Tibial nerve (tissue), 4 donors: ENCODE measurements at regions not wholly inside any gene's neighbourhood (a gene's known extent, or its start where the extent isn't known, plus 50 kb on each side); places are given as distances from the start of the nearest gene placed in this dataset.

Experiments
- DNase-seq, 2 donors: peaks; one replicate each; pipeline ENCODE4 v3.0.0-alpha.2; 2019; ENCODE audit warnings: low spot score in 2 of 2
- H3K27ac ChIP-seq, 4 donors: fragments of 200-600 bp; sonication (generic) in 3 of 4; one replicate each; pipeline ENCODE4 v1.5.1; 2017 to 2019; ENCODE audit warnings: mild to moderate bottlenecking in 1 of 4
- H3K27me3 ChIP-seq, 2 donors: fragments of 200-600 bp; sonication (generic) in 1 of 2; one replicate each; pipeline versions ENCODE4 v1.5.1 to v1.6.0; 2017 to 2019
- H3K36me3 ChIP-seq, 3 donors: fragments of 200-600 bp; sonication (generic); one replicate each; pipeline ENCODE4 v1.5.1; 2018 to 2019
- H3K4me1 ChIP-seq, 4 donors: fragments of 200-600 bp; sonication (generic) in 3 of 4; one replicate each; pipeline ENCODE4 v1.5.1; 2017 to 2019
- H3K4me3 ChIP-seq, 4 donors: fragments of 200-600 bp; sonication (generic) in 3 of 4; one replicate each; pipeline ENCODE4 v1.5.1; 2017 to 2019; ENCODE audit warnings: mild to moderate bottlenecking in 1 of 4, moderate library complexity in 1 of 4
- H3K9me3 ChIP-seq, 4 donors: fragments of 200-600 bp; sonication (generic) in 3 of 4; one replicate each; pipeline ENCODE4 v1.5.1; 2017 to 2019
- EP300 ChIP-seq, 2 donors: sonication (generic); formaldehyde crosslinking; IDR thresholded peaks; one replicate each; pipeline ENCODE4 v1.6.1; 2017; ENCODE audit warnings: antibody characterized with exemption in 2 of 2, mild to moderate bottlenecking in 1 of 2
- POLR2A ChIP-seq, 2 donors: fragments of 450-650 bp; IDR thresholded peaks; one replicate each; pipeline ENCODE4 v1.6.1; 2017; ENCODE audit warnings: antibody characterized with exemption in 2 of 2, mild to moderate bottlenecking in 2 of 2, moderate library complexity in 2 of 2
- WGBS, 2 donors: methylation state at CpG; one replicate each; pipeline ENCODE4 v1.1.5; 2018; 5-methylcytosine and 5-hydroxymethylcytosine counted together
- TF ChIP-seq, protein P1 (sequence below), 5 experiments: fragments of 200-600 bp in 3 of 5; fragments of 450-650 bp in 2 of 5; sonication (generic) in 3 of 5; IDR thresholded peaks; one replicate each; pipeline ENCODE4 v1.5.1; 2016 to 2019; ENCODE audit warnings: antibody characterized with exemption in 5 of 5, mild to moderate bottlenecking in 3 of 5, moderate library complexity in 2 of 5

DNA sequence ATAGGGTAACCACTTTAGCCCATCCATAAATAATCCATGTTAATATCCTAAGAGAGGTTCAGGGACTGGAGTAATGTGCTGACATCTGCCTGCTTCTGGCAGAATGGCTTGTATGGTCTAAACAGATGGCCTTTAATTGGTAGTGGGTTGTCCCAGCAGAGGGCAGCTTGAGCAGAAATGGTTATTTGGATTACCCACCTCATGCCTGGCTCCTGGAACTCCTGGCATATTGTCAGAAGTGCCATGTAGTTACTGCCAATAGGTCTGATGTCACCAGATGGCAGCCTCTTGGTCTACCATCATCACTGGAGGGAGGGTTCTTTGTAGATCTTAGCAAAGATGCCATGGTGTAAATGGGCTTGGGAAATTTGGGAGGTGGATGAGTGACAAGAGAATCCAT is 157.5 kb upstream of the SOX9 start:
- TF ChIP-seq, protein P1, sequence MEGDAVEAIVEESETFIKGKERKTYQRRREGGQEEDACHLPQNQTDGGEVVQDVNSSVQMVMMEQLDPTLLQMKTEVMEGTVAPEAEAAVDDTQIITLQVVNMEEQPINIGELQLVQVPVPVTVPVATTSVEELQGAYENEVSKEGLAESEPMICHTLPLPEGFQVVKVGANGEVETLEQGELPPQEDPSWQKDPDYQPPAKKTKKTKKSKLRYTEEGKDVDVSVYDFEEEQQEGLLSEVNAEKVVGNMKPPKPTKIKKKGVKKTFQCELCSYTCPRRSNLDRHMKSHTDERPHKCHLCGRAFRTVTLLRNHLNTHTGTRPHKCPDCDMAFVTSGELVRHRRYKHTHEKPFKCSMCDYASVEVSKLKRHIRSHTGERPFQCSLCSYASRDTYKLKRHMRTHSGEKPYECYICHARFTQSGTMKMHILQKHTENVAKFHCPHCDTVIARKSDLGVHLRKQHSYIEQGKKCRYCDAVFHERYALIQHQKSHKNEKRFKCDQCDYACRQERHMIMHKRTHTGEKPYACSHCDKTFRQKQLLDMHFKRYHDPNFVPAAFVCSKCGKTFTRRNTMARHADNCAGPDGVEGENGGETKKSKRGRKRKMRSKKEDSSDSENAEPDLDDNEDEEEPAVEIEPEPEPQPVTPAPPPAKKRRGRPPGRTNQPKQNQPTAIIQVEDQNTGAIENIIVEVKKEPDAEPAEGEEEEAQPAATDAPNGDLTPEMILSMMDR (IDR thresholded peaks at IDR 0.05), result no peak
- TF ChIP-seq EP300 (IDR thresholded peaks at IDR 0.05) (no peak), POLR2A (IDR thresholded peaks at IDR 0.05) (no peak)
- H3K4me1 ChIP-seq, result no peaks in the 10 kb centered on the region
- no peaks in the 10 kb centered on the region for H3K9me3 ChIP-seq
- H3K4me3 ChIP-seq, result no peak overlapping the region
- H3K27ac ChIP-seq, result no peak overlapping the region
- no peak for DNase-seq
- H3K27me3 ChIP-seq, result no peaks in the 10 kb centered on the region
- H3K36me3 ChIP-seq, result no peaks in the 10 kb centered on the region

- no peaks in the 10 kb centered on the region for H3K36me3 ChIP-seq
- no peaks in the 10 kb centered on the region for H3K4me1 ChIP-seq
- H3K27me3 ChIP-seq, result no peaks in the 10 kb centered on the region
- TF ChIP-seq, protein P1 (IDR thresholded peaks at IDR 0.05), result no peak
- TF ChIP-seq POLR2A (IDR thresholded peaks at IDR 0.05) (no peak), EP300 (IDR thresholded peaks at IDR 0.05) (no peak)
- DNase-seq, result no peak
- WGBS, 2 donors, result 50 to 63% methylated on average over 4 of the region's 4 CpGs
- no peak overlapping the region for H3K27ac ChIP-seq
- H3K9me3 ChIP-seq, result no peaks in the 10 kb centered on the region
- H3K4me3 ChIP-seq, result no peak overlapping the region
Measured at GRCh38 chr17:71963791-71964190, 157.0 kb upstream of the SOX9 start.

- Histone ChIP-seq H3K27me3 (no peaks in the 10 kb centered on the region), H3K9me3 (no peaks in the 10 kb centered on the region)
Measured at GRCh38 chr17:71964559-71964958, 156.3 kb upstream of the SOX9 start.

GRCh38 chr17:71966055-71966454 is 154.8 kb upstream of the SOX9 start:
- TF ChIP-seq EP300 (IDR thresholded peaks at IDR 0.05), result no peak
- TF ChIP-seq, protein P1 (IDR thresholded peaks at IDR 0.05), result no peak
- TF ChIP-seq POLR2A (IDR thresholded peaks at IDR 0.05), result no peak
- no peaks in the 10 kb centered on the region for H3K9me3 ChIP-seq
- no peak overlapping the region for H3K27ac ChIP-seq
- H3K4me3 ChIP-seq, result no peak overlapping the region
- H3K4me1 ChIP-seq, result no peaks in the 10 kb centered on the region
- DNase-seq, result no peak
- H3K27me3 ChIP-seq, result no peaks in the 10 kb centered on the region
- 77 to 79% methylated on average over 6 of the region's 6 CpGs for WGBS, 2 donors
- no peaks in the 10 kb centered on the region for H3K36me3 ChIP-seq

More at GRCh38 chr17:71964559-71964958, 156.3 kb upstream of the SOX9 start:
- no peak overlapping the region for H3K4me3 ChIP-seq
- H3K27ac ChIP-seq, result no peak overlapping the region
- WGBS, 2 donors, result 48 to 50% methylated on average over 2 of the region's 2 CpGs
- TF ChIP-seq, protein P1 (IDR thresholded peaks at IDR 0.05), result no peak
- TF ChIP-seq POLR2A (IDR thresholded peaks at IDR 0.05) (no peak), EP300 (IDR thresholded peaks at IDR 0.05) (no peak)
- no peaks in the 10 kb centered on the region for H3K36me3 ChIP-seq
- DNase-seq, result no peak
- no peaks in the 10 kb centered on the region for H3K4me1 ChIP-seq

GRCh38 chr17:71966459-71967313 is 154.1 kb upstream of the SOX9 start:
- no peak overlapping the region for H3K4me3 ChIP-seq
- TF ChIP-seq EP300 (IDR thresholded peaks at IDR 0.05), result no peak
- TF ChIP-seq POLR2A (IDR thresholded peaks at IDR 0.05), result no peak
- TF ChIP-seq, protein P1 (IDR thresholded peaks at IDR 0.05), result no peak
- no peaks in the 10 kb centered on the region for H3K36me3 ChIP-seq
- H3K27ac ChIP-seq, result no peak overlapping the region
- H3K27me3 ChIP-seq, result no peaks in the 10 kb centered on the region
- no peaks in the 10 kb centered on the region for H3K9me3 ChIP-seq
- H3K4me1 ChIP-seq, result no peaks in the 10 kb centered on the region
- peak in 1 of 2 donors; percentile 9 for DNase-seq
- 75 to 77% methylated on average over 13 of the region's 13 CpGs for WGBS, 2 donors
